Kasumi-1 (cell line): ENCODE measurements at regions not wholly inside any gene's neighbourhood (a gene's known extent, or its start where the extent isn't known, plus 50 kb on each side); places are given as distances from the start of the nearest gene placed in this dataset.

Source experiments
- DNase-seq, 2 experiments: peaks; one replicate each; lab custom pipeline; 2025; lab: John Stamatoyannopoulos, UW

- no peak for DNase-seq
Measured at GRCh38 chr5:96284727-96285389, 148.2 kb downstream of the PCSK1 start.

GRCh38 chr5:96283589-96283988, 149.5 kb downstream of the PCSK1 start:
- no peak for DNase-seq

- no peak for DNase-seq
Measured at GRCh38 chr5:96282020-96282419, 151.0 kb downstream of the PCSK1 start.

GRCh38 chr5:96280946-96281393, 152.1 kb downstream of the PCSK1 start:
- no peak for DNase-seq

GRCh38 chr5:96279801-96280542, 153.1 kb downstream of the PCSK1 start:
- DNase-seq = no peak

GRCh38 chr5:96278981-96279380, 154.1 kb downstream of the PCSK1 start:
- DNase-seq = no peak

GRCh38 chr5:96275051-96275450, 158.0 kb downstream of the PCSK1 start:
- DNase-seq = no peak

GRCh38 chr5:96265487-96265886, 167.6 kb downstream of the PCSK1 start:
- no peak for DNase-seq

GRCh38 chr5:96264047-96264446, 169.0 kb downstream of the PCSK1 start:
- DNase-seq = no peak

- DNase-seq = no peak
Measured at GRCh38 chr5:96262105-96262504, 170.9 kb downstream of the PCSK1 start.

- no peak for DNase-seq
Measured at GRCh38 chr5:96260009-96260408, 173.0 kb downstream of the PCSK1 start.

GRCh38 chr5:96259151-96259772, 173.8 kb downstream of the PCSK1 start:
- DNase-seq = peak; percentile 67 to 68

- no peak for DNase-seq
Measured at GRCh38 chr5:96258692-96259091, 174.4 kb downstream of the PCSK1 start.

GRCh38 chr5:96257904-96258303, 175.1 kb downstream of the PCSK1 start:
- DNase-seq = no peak

GRCh38 chr5:96256795-96257470, 176.1 kb downstream of the PCSK1 start:
- DNase-seq = no peak

- DNase-seq = no peak
Measured at GRCh38 chr5:96254980-96255691, 177.9 kb downstream of the PCSK1 start.

GRCh38 chr5:96253140-96253539, 179.9 kb downstream of the PCSK1 start:
- DNase-seq = no peak

GRCh38 chr5:96252596-96252995, 180.5 kb downstream of the PCSK1 start:
- no peak for DNase-seq

- DNase-seq = no peak
Measured at GRCh38 chr5:96250782-96251181, 182.3 kb downstream of the PCSK1 start.

- DNase-seq = no peak
Measured at GRCh38 chr5:96248131-96248530, 184.9 kb downstream of the PCSK1 start.

GRCh38 chr5:96247708-96248107, 185.3 kb downstream of the PCSK1 start:
- no peak for DNase-seq
